ENCODE measurements at regions not wholly inside any gene's neighbourhood (a gene's known extent, or its start where the extent isn't known, plus 50 kb on each side); places are given as distances from the start of the nearest gene placed in this dataset.

DNA sequence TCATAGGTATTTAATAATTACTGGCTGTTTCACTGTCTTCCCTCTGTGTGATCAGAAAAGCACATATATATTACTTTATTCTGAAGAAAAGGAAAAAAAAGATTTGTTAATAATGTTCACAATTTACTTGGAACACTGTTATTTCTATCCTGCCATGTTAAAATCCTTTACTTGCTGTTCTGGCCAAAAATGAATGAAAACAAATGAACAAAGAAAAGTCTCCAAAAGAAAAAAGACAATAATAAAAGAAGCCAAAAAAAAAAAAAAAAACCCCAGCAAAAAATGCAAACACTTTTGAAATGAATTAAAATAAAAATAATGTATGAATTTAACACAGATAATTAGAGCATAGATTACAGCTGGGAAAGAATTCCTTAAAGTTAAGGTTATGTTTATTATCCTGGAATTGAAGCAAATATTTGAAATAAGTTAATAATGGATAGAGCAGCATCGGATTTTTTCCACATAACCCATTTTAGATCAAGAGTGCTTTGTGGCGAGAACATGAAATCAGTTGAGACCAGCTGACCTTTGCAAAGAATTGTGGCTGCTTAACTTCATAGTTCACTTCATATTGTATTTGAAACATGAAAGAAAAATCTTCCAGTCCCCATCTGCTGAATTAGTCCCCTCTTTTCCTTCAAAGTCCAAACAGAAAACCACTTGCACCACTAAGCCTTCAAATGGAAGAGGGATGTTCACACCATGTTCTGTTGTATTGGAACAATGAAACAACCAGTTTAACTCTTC is 444.8 kb downstream of the ADAMTS20 start (continued):
- no peak for TF ChIP-seq SIN3A (IDR thresholded peaks at IDR 0.05; ENCODE audit: low read depth)
- TF ChIP-seq EZH2 (IDR thresholded peaks at IDR 0.05): no peak
- no peak for TF ChIP-seq SP1 (IDR thresholded peaks at IDR 0.05; ENCODE audit: low read depth)

DNA sequence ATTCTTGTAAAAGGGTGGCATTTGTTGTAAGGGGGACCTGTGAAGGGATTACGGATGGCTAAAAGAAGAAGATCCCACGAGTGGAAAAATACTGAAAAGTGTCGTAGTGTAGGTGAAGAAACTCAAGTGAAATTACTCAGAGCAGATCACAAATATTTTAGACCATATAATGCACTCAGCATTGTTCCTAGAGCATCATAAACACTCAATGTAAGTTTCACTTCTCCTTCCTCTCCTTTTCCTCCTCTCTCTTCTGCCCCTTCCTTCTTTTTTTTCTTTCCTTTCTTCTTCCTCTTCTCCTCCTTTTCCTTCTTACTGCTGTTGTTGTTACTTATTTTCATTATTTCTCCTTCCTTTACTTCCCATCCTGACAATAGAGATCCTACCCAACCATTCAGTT is 445.6 kb downstream of the ADAMTS20 start:
- intact Hi-C loops (cut with micrococcal nuclease): no loop called here
- TF ChIP-seq ZNF274 (IDR thresholded peaks at IDR 0.05; ENCODE audit: low read depth, low read length) (no peak), TCF7L2 (IDR thresholded peaks at IDR 0.05; ENCODE audit: borderline replicate concordance, extremely low read depth, insufficient read depth, insufficient read length) (no peak), SIN3A (IDR thresholded peaks at IDR 0.05; ENCODE audit: low read depth) (no peak), CBX3 (IDR thresholded peaks at IDR 0.05; ENCODE audit: low read depth) (no peak), SRF (IDR thresholded peaks at IDR 0.05; ENCODE audit: low read depth) (no peak), FOSL1 (IDR thresholded peaks at IDR 0.05; ENCODE audit: low read depth) (no peak), EZH2phosphoT487 (IDR thresholded peaks at IDR 0.05; ENCODE audit: borderline replicate concordance) (no peak), ELF1 (IDR thresholded peaks at IDR 0.05; ENCODE audit: borderline replicate concordance, low read depth) (no peak), YY1 (IDR thresholded peaks at IDR 0.05; ENCODE audit: extremely low read depth, insufficient replicate concordance, low read depth, low read length) (no peak), POLR2A (IDR thresholded peaks at IDR 0.05; ENCODE audit: borderline replicate concordance, extremely low read depth, insufficient read depth, insufficient read length) (no peak), JUND (IDR thresholded peaks at IDR 0.05) (no peak), EGR1 (IDR thresholded peaks at IDR 0.05; ENCODE audit: low read depth) (no peak)
- TF ChIP-seq, protein P1, sequence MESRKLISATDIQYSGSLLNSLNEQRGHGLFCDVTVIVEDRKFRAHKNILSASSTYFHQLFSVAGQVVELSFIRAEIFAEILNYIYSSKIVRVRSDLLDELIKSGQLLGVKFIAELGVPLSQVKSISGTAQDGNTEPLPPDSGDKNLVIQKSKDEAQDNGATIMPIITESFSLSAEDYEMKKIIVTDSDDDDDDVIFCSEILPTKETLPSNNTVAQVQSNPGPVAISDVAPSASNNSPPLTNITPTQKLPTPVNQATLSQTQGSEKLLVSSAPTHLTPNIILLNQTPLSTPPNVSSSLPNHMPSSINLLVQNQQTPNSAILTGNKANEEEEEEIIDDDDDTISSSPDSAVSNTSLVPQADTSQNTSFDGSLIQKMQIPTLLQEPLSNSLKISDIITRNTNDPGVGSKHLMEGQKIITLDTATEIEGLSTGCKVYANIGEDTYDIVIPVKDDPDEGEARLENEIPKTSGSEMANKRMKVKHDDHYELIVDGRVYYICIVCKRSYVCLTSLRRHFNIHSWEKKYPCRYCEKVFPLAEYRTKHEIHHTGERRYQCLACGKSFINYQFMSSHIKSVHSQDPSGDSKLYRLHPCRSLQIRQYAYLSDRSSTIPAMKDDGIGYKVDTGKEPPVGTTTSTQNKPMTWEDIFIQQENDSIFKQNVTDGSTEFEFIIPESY (IDR thresholded peaks at IDR 0.05; ENCODE audit: extremely low read depth, insufficient replicate concordance, low read length): no peak
- TF ChIP-seq, protein P2, sequence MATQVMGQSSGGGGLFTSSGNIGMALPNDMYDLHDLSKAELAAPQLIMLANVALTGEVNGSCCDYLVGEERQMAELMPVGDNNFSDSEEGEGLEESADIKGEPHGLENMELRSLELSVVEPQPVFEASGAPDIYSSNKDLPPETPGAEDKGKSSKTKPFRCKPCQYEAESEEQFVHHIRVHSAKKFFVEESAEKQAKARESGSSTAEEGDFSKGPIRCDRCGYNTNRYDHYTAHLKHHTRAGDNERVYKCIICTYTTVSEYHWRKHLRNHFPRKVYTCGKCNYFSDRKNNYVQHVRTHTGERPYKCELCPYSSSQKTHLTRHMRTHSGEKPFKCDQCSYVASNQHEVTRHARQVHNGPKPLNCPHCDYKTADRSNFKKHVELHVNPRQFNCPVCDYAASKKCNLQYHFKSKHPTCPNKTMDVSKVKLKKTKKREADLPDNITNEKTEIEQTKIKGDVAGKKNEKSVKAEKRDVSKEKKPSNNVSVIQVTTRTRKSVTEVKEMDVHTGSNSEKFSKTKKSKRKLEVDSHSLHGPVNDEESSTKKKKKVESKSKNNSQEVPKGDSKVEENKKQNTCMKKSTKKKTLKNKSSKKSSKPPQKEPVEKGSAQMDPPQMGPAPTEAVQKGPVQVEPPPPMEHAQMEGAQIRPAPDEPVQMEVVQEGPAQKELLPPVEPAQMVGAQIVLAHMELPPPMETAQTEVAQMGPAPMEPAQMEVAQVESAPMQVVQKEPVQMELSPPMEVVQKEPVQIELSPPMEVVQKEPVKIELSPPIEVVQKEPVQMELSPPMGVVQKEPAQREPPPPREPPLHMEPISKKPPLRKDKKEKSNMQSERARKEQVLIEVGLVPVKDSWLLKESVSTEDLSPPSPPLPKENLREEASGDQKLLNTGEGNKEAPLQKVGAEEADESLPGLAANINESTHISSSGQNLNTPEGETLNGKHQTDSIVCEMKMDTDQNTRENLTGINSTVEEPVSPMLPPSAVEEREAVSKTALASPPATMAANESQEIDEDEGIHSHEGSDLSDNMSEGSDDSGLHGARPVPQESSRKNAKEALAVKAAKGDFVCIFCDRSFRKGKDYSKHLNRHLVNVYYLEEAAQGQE (IDR thresholded peaks at IDR 0.05; ENCODE audit: low read depth): no peak
- TF ChIP-seq, protein P3, sequence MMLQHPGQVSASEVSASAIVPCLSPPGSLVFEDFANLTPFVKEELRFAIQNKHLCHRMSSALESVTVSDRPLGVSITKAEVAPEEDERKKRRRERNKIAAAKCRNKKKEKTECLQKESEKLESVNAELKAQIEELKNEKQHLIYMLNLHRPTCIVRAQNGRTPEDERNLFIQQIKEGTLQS (IDR thresholded peaks at IDR 0.05): no peak
- TF ChIP-seq, protein P4, sequence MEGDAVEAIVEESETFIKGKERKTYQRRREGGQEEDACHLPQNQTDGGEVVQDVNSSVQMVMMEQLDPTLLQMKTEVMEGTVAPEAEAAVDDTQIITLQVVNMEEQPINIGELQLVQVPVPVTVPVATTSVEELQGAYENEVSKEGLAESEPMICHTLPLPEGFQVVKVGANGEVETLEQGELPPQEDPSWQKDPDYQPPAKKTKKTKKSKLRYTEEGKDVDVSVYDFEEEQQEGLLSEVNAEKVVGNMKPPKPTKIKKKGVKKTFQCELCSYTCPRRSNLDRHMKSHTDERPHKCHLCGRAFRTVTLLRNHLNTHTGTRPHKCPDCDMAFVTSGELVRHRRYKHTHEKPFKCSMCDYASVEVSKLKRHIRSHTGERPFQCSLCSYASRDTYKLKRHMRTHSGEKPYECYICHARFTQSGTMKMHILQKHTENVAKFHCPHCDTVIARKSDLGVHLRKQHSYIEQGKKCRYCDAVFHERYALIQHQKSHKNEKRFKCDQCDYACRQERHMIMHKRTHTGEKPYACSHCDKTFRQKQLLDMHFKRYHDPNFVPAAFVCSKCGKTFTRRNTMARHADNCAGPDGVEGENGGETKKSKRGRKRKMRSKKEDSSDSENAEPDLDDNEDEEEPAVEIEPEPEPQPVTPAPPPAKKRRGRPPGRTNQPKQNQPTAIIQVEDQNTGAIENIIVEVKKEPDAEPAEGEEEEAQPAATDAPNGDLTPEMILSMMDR (IDR thresholded peaks at IDR 0.05 in 2 of 3, conservative IDR thresholded peaks at IDR 0.05 in 1 of 3; ENCODE audit: borderline replicate concordance in 1 of 3, insufficient read depth in 1 of 3, low read depth in 2 of 3, low read length in 2 of 3): no peak

More for the DNA sequence above, 445.6 kb downstream of the ADAMTS20 start:
- ChIA-PET CTCF (no interaction called here), RAD21 (ENCODE audit: low non-redundant PET in 1 of 2, low total read pairs in 2 of 2, uncharacterized antibody in 2 of 2, unreplicated experiment in 2 of 2) (no interaction called here), POLR2A (no interaction called here)
- Histone ChIP-seq H3K9me2 (ENCODE audit: insufficient read depth) (no peaks in the 10 kb centered on the region), H3K4me1 (ENCODE audit: control insufficient read depth in 1 of 2, insufficient read depth in 2 of 2, low read length in 2 of 2) (no peaks in the 10 kb centered on the region; a peak in 1 of 4 replicates), H3K9ac (ENCODE audit: low read length) (no peak overlapping the region), H3K4me2 (ENCODE audit: low read length) (no peak overlapping the region), H3K9me3 (ENCODE audit: control insufficient read depth in 1 of 2, insufficient read depth in 1 of 2, low read depth in 1 of 2, low read length in 2 of 2) (no peaks in the 10 kb centered on the region), H3K27me3 (ENCODE audit: insufficient read depth, low read length) (no peaks in the 10 kb centered on the region), H3K4me3 (replicated peaks in 1 of 2; ENCODE audit: low read depth in 1 of 2, low read length in 2 of 2) (no peak overlapping the region), H3K36me3 (ENCODE audit: control insufficient read depth in 1 of 2, insufficient read depth in 2 of 2, low read length in 2 of 2) (no peaks in the 10 kb centered on the region), H3K79me2 (ENCODE audit: insufficient read depth, low read length) (no peaks in the 10 kb centered on the region), H3K27ac (ENCODE audit: low read depth, low read length) (no peak overlapping the region), H2AFZ (ENCODE audit: low read depth, low read length, poor library complexity, severe bottlenecking) (no peak overlapping the region), H4K20me1 (ENCODE audit: insufficient read depth) (no peaks in the 10 kb centered on the region)
- no TSS peak for BruUV-seq (replicated peaks)
- DNase-seq (ENCODE audit: low read depth, low spot score): no peak
- no peak for ATAC-seq
